CMK (cell line): ENCODE measurements at regions not wholly inside any gene's neighbourhood (a gene's known extent, or its start where the extent isn't known, plus 50 kb on each side); places are given as distances from the start of the nearest gene placed in this dataset.
"Not testable (repeated sequence)": the region's sequence is repeated elsewhere in the genome, so short reads cannot be mapped to it uniquely, and the experiment has no call there.

ENCODE experiments used
- DNase-seq: peaks from one replicate; pipeline ENCODE4 v3.0.0-alpha.2; 2010; ENCODE audit warnings: low read depth

DNA sequence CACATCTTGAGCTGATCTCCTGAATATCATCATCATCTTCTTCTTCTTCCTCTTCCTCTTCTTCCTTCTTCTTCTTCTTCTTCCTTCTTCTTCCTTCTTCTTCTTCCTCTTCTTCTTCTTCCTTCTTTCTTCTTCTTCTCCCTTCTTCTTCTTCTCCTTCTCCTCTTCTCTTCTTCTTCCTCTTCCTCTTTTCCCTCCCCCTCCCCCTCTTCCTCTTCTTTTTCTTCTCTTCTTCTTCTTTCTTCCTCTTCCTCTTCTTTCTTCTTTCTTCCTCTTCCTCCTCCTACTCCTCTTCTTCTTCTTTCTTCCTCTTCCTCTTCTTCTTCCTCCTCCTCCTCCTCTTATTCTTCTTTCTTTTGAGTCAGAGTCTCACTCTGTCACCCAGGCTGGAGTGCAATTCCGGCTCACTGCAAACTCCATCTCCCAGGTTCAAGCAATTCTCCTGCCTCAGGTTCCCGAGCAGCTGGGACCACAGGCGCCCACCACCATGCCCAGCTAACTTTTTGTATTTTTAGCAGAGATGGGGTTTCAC, 197.9 kb upstream of the NANOGP8 start:
- no peak for DNase-seq

DNA sequence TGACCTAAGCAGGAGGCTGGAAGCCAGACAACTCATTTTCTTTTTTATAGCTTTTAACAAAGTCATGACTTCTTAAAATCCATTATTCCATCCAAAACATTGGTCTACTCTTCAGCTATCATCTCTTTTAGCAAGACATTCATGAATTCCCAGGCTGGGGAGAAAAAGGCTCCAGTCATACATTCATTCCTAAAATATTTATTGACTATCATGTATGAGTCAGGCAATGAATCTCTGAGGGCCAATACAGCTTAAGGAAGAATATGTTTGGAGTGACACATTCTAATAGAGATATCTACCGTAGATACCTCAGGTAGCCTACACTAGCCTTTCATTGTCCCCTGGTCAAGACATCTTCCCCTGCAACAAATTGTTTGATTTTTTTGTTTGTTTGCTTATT, 196.4 kb upstream of the NANOGP8 start:
- DNase-seq: no peak

DNA sequence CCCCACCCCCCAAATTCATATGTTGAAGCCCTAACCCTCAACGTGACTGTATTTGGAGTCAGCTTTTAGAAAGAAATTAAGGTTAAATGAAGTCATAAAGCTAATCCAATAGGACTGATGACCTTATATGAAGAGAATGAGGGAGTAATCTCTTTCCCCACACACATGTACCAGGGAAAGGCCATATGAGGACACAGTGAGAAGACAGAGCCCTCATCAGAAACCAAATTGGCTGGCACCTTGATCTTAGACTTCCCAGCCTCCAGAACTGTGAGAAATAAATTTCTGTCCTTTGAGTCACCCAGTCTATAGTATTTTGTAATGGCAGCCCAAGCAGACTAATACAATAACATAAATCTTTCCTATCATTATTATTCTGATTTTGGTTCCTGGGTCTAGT, 194.7 kb upstream of the NANOGP8 start:
- no peak for DNase-seq

DNA sequence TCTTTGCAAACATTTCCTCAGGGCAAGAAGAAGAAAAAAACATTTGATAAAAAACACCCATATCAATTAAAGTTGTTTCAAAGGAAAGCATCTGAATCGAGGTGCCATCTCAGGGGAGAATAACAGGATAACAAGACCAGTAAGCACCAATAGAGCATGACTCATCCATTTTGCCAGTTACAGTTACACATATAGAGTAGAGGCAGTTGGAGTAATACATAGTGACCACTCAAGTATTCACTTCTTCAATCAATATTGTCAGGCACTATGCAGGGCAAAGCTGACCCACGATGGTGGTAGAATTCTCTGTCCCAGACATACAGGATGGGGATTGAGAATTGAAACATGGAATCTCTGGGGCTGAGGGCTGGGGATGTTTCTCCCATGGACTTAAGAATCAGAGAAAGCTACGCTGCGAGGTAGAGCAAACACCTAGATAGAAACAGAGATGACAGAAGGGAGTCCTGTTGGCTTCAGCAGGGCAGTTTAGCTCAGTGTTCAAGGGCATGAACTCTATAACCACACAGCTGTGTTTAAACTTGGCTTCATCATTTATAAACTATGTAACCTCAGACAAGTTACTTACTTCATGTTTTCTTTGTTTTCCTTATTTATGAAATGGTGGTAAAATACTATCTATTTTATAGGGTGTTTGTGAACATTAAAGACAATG, 186.4 kb upstream of the NANOGP8 start:
- no peak for DNase-seq

DNA sequence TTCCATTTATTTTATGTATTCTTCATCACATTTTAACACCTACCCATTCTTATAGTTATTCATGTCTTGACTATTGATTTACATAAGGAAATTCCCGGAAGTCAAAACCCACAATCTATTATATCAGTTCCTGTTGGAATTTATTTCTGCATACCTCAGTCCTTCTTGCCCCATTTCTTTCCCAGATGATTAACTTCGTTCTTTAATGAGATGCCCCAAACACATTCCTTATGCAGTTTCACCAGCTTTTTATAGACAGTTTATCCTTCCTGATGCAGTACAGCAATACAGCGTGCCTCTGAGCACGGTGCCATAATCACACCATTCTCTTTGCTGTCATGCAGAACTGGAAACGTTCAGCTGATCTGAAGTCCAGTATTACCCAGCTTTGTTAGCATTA, 175.8 kb upstream of the NANOGP8 start:
- no peak for DNase-seq

DNA sequence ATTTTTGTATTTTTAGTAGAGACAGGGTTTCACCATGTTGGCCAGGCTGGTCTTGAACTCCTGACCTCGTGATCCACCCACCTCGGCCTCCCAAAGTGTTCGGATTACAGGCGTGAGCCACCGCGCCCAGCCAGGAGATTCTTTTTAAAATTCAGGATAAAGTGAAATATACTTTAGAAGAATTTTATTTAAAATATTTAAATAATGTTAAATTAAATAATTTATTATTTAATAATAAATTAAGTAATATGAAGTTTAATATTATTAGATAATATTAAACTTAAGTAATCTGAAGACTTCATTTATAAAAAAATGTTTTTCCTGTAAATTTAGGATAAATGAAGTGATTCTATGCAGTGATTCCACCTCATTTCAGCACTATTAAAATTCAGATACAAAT, 175.2 kb upstream of the NANOGP8 start:
- DNase-seq: not testable (repeated sequence)

DNA sequence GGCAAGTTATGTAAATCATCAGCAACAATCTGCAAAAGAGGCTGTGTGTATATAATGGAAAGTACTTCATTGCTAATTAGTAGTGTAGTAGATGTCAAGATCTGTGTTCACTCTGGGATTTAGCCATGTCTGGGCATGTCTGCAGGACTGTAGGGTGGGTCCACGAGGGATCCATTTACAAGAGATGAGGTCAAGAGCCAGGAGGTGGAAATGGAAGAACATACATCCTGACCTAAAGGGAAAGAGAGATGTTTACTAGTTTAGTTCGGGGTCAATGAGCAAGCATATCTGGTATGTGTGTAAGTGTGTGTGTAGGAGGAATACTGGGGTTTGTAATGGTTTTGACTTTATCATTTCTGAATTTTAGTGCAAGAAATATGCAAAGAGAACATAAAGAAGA, 171.5 kb upstream of the NANOGP8 start:
- no peak for DNase-seq

DNA sequence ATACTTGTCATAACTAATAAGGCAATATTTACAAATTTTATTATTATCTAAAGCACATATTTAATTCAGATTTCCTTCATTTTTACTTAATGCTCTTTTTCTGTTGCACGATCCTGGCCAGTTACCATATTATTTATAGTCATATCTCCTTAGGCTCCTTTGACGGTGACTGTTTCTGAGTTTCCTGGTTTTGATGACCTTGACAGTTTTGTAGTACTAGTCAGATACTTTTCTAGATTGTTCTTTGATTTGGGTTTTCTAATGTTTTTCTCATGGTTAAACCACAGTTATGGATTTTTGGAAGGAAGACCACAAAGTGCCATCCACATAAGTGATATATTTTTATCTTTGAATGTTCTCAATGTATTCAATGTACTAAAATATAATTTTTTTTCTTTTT, 171.0 kb upstream of the NANOGP8 start:
- no peak for DNase-seq

DNA sequence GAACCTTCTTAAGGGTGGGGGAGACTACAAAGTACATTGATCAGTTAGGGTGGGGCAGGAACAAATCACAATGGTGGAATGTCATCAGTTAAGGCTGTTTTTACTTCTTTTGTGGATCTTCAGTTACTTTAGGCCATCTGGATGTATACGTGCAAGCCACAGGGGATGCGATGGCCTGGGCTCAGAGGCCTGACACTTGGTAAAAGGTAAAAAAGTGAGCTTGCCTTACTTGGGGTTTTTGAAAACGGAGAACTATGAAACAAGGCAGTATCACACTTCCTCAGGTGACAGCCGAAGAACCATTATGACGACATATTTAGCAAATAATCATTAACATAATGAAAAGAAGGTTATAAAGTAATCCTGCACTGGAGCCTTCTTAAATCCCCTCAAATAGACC, 169.8 kb upstream of the NANOGP8 start:
- DNase-seq: not testable (repeated sequence)

DNA sequence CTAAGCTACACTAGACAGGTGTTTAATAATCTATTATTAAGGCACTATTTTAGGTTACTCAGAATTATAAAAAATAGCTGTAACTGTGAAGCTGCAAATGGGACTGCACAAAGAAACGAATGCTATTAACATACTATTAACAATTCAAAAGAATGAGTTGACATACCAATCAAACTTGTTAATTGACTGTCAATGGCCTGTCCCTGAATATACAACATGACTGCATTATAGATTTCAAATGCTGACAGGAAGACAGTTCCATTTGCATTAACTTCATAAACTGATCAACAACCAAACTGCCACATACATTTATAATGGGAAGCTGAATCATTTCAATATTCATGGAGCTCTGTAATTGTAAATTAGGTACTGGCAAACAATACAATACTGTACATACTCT, 169.0 kb upstream of the NANOGP8 start:
- DNase-seq: no peak

DNA sequence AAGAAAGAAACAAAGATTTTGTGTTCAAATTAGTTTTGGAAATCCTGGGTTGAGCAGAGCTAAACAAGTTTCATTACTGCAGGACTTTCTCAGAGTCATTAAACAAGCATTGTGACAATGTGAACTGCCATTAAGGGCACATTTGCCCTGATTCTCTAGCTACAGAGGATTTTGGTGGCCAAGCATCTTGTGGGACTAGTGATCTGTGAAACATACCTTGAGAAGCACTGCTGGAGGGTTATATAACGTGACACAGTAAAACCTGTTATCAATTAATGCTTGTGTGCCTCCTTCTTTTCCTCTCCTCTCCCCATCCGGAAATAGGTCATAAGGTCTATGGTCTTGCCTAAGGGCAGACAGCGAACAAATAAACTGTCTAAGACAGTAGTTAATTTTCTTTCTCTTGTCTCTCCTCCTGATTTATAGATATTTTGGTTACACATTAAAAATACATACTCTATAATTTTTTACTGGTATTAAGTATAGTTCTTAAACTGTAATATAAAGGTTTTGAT, 167.3 kb upstream of the NANOGP8 start:
- DNase-seq: no peak

DNA sequence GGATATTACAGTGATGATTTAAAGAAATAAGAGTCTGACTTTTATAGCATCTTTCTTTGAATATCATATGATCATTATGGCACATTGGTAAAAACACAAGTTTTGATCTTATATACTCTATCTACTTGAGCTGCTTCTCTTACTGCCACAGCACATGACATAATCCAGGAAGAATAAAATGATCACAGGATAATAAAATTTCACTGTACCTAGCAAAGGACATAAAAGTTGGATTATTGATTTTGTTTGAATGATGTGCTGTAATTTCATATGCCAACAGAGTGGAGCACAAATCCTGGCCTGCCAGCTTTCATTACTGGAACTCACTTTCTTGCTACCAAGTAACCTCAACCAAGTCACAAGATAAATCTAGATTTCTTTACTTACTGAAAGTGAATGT, 162.1 kb upstream of the NANOGP8 start:
- DNase-seq: no peak

DNA sequence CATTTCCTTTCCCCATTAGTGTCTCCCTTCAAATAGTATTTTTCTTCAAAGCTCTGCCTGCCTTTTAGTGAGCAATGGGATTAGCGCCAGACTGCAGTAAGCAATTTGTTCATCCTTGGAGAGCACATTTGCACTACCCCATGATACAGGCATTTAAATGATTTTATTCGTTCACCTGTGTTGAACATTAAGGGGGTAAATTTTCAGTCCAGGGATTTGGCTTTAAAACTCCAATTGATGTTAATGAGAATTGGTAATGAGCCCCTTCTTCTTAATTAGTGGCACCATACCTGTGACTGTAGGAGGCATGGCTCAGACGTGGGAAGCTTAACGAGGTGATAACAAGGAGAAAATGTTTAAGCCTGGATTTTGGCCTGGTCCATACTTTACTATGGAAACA, 161.4 kb upstream of the NANOGP8 start:
- DNase-seq: no peak

DNA sequence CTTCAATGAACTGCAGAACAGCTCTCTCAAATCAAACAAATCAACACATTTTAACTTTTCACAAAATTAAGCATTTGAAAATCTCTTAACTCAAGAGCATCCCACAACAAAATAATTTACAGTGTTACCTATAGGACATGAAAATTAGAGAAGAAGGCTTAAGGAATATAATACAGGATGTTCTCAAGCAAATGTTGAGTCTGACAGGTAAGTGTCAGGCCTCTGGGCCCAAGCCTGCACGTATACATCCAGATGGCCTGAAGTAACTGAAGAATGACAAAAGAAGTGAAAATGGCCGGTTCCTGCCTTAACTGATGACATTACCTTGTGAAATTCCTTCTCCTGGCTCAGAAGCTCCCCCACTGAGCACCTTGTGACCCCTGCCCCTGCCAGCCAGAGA, 160.6 kb upstream of the NANOGP8 start:
- not testable (repeated sequence) for DNase-seq

DNA sequence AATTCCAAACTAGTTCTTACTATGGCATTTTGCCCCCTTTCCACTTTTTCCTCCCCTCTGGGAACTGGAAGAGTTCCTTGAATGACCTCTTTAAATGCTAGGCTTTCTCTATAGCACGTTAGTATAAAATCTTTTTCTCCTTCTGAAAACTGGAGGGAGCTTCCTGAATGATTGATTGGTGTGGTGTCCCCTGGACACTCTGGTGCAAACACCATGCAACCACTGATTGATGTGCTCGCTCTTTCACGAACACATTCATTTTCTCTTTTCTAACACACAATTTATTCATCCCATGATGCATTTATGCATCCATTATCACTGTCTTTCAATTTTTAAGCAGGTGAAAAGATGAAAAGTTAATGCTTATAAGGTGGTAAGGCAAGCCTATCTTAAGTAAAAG, 159.1 kb upstream of the NANOGP8 start:
- DNase-seq: no peak

DNA sequence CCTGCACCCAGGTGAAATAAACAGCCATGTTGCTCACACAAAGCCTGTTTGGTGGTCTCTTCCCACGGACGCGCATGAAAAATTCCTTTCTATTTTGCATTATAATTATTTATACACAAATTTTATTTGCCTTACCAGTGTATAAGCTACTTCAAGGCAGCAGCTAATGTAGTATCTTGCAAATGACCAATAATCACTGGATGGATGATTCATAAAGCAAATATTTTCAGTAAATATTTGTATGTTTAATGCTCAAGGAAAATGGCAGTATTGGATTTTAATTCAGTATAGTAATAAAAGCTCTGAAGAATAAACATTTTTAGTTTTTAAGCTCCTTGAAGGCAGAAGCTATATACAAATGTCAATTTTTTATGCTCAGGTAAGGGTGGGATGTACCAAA, 158.7 kb upstream of the NANOGP8 start:
- DNase-seq: no peak

DNA sequence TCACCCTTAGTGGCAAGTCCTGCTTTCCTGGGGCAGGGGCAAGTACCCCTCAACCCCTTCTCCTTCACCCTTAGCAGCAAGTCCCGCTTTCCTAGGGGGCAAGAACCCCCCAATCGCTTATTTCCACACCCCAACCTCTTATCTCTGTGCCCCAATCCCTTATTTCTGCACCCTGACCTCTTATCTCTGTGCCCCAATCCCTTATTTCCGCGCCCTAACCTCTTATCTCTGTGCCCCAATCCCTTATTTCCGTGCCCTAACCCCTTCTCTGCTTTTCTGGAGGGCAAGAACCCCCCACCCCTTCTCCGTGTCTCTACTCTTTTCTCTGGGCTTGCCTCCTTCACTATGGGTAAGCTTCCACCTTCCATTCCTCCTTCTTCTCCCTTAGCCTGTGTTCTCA, 154.6 kb upstream of the NANOGP8 start:
- not testable (repeated sequence) for DNase-seq

DNA sequence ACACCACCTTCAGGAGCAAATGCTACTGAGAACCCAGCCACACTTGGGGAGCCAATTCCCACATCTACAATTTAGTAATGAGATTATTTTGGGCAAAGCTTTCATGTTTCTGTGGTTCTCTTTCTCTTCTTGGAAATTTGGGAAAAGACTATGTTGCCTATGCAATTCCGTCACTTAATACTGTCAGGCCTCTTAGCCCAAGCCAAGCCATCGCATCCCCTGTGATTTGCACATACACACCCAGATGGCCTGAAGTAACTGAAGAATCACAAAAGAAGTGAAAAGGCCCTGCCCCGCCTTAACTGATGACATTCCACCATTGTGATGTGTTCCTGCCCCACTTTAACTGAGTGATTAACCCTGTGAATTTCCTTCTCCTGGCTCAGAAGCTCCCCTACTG, 153.4 kb upstream of the NANOGP8 start:
- DNase-seq: not testable (repeated sequence)

DNA sequence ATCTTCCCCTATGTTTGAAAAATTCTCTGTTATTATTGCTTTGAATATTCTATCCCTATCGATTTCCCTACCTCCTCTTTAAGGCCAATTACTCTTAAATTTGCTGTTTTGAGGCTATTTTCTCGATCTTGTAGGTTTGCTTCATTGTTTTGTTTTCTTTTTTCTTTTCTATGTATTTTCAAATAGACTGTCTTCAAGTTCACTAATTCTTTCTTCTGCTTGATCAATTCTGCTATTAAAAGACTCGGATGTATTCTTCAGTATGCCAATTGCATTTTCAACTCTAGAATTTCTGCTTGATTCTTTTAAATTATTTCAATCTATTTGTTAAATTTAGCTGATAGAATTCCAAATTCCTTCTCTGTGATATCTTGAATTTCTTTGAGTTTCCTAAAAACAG, 144.0 kb upstream of the NANOGP8 start:
- DNase-seq: no peak

DNA sequence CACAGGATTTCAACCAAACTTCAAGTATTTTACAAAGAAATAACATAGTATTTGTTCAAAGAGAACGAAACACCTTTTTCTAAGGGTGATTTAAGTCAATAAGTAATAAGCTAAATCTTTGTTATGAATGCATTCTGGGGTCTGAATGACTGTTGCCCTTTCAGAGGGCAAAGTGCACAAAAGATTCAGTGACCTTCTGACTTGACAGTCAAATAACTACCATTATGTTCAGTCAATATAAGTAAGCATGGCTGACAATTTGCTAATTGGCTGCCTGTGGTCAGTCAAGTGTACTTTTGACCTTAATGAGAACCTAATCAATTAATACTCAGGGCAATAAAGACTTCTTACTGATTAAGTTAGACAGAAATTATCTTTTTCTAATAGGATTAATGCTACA, 133.1 kb upstream of the NANOGP8 start:
- DNase-seq: no peak

DNA sequence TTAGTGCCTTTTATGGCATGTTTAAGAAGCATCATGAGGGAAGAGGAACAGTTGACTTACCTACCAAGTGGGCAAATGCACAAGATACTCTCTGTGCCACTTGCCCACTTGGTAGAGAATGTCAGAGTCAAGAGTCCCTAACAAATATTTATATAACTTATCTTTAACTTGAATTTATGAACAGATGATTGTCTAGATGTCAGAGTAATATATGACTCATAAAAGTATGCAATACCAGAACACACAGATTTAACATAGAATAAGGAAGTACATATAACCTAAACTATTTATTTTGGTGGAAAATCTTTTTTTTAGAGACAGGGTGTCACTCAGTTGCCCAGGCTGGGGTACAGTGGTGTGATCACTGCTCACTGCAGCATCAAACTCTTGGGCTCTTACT, 130.0 kb upstream of the NANOGP8 start:
- DNase-seq: no peak

DNA sequence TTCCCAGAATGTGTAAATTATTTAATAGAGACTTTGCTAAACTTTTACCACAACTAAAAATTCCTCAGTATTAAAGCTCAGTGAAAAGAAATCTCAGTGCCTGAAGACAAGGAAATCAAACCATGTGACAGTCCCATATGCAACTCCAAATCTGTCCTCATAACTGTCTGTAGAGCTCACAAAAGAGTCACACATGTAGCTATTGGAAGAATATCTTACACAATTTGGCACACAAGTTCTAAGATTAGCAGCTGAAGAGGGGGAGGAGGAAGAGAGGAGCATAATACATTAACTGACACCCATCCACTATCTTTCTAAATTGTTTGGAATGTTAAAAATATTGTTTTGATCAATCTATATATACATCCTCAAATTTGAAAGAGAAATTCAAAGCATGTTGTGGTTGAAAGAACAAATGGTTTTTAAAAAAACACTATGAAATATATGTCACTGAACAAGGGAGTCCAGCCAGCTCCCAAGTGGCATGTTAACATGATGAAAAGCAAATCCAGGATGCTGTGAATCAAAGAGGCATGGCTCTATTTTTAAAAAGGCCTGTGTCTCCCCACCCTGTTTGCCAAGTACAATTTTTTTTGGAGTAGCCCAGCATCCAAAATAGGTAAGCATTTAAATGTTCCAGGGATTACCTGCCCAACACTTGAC, 126.3 kb upstream of the NANOGP8 start:
- no peak for DNase-seq

DNA sequence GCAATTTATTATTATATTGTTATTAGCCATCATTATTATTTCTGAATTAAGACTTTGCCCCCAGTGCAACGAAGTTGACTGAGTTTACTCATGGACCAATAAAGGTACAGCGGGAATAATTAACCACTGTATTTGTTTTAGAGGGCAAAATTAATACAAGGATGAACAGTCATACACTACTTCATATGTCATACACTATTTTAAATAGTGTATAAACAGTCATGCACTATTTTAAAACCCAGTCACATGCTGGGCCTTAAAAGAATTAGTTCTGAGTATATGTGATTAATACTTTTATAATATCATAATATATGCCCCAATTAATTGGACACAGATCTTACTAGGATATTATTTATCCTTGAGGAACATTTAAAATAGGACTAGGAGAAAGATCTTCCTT, 125.3 kb upstream of the NANOGP8 start:
- no peak for DNase-seq

DNA sequence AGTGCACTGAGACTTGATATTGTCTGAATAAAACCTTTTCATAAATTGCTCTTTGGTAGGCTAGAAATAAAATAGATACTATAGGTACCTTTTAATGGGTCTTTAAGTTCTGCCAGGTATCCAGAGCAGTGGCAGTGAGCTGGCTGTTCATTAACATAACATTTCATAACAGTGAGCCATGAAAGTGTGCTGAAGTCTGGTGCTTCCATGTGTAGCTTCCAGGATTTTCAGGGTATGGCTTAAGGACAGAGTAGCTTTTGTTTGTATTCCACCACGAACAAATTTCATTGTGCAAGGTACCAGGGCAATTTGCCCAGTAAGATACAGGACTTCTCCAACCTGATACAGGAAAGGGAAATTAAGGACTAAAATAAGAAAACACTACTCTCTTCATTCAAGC, 124.7 kb upstream of the NANOGP8 start:
- no peak for DNase-seq
